Urothelium cell line (cell line): ENCODE measurements at regions not wholly inside any gene's neighbourhood (a gene's known extent, or its start where the extent isn't known, plus 50 kb on each side); places are given as distances from the start of the nearest gene placed in this dataset.

Source experiments
- DNase-seq: peaks from one replicate; pipeline ENCODE4 v3.0.0; 2011; ENCODE audit warnings: low spot score, mixed read lengths
- FAIRE-seq: peaks from 2 replicates; lab custom pipeline; 2011; peaks lifted over from hg19 to GRCh38; lab: Jason Lieb, UNC

DNA sequence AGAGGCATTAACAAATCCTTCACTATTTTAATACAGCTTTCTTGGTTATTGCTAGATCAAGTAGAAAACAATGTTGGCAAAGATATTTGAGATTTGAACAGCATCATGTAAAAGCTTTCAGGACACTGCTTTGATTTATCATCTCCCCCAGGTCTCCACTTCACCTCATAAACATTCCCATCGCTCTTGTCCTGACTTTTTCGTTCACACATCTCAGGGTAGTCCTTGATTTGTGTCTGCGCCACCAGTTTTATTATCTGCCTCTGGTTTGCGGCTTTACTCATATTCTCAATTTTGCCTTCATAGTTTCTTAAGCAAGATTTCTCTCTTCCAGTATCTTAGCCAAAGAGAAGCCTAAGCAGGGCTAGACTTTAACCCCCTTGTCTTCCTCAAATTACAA lies 63.5 kb upstream of the ROR1 start:
- FAIRE-seq: no peak

DNA sequence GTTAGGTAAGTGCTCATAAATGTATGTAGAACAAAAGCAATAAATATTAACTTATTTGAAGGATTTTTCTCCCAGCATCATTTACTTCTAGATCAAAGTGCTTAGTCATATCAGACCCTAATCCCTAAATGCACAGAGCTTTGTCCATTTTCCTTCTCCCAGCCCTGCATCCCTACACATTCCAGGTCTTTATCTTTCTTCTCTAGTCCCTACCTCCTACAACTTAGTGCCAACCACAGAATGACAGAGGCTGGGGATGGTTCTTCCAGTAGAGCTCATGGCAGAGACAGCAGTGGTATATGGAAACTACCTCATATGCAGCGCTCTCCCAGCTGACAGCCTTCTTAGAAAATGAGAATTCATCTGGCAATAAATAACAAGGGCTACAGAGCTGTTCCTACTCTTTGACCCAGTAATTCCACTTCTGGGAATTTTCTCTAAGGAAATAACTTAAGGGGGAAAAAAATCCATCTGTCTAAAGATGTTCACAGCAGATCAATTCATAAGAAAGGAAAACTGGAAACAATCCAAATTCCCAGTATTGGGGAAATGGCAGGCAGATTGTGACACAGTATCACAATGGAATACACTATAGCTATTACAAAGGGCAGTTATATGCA lies 62.9 kb upstream of the ROR1 start:
- DNase-seq: no peak
- no peak for FAIRE-seq

More for the DNA sequence above, 63.5 kb upstream of the ROR1 start:
- no peak for DNase-seq

DNA sequence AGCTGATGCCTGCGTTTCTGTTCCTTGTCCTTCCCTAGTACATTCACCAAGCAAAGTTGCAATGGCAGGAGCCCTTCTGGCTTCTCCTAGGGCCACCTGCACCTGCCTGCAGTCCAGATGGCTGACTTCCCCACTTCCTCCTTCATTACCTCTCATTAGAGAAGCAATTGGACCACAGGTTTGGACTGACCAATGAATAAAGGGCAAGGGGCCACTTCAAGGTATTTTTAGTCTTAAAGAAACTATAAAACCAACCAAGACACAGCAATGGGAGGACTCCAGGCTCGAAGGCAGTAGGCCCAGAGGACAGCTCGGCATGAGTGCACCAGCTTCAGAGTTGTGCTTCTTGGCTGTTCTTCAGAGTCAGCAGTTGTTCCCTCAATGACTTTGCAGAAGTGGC lies 60.8 kb upstream of the ROR1 start:
- FAIRE-seq: no peak

GRCh38 chr1:63713627-63714481 lies 60.0 kb upstream of the ROR1 start:
- FAIRE-seq (no peak), DNase-seq (peak; percentile 81)

More for the DNA sequence above, 60.8 kb upstream of the ROR1 start:
- no peak for DNase-seq

- FAIRE-seq (peak; percentile 37), DNase-seq (no peak)
Measured at GRCh38 chr1:63714482-63714760, 59.4 kb upstream of the ROR1 start.

DNA sequence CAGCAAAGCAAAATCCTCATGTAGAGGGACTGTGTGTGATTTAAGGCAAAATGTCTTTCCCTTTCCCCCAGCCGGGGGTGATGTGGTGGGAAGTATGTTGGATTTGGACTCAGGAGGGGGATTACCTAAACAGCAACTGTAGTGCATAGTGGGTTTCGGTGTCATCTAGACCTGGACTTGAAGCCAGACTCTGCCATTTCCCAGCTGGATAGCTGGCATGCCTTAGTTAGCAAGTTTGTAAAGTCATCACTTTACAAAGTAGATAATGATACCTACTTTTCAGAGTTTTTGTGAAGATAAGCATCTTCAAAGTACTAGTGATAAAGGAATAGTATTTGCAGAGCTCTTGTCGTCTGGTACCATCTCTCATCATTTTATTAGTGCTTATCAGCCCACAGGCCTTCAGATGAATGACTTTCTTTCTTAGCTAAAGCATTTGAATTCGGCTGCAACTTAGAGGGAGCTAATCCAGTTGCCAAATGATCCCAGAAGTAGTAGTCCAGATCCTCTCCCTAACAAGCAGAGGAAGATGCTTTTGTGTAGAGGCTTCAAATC lies 56.2 kb upstream of the ROR1 start:
- no peak for FAIRE-seq
- DNase-seq: no peak

DNA sequence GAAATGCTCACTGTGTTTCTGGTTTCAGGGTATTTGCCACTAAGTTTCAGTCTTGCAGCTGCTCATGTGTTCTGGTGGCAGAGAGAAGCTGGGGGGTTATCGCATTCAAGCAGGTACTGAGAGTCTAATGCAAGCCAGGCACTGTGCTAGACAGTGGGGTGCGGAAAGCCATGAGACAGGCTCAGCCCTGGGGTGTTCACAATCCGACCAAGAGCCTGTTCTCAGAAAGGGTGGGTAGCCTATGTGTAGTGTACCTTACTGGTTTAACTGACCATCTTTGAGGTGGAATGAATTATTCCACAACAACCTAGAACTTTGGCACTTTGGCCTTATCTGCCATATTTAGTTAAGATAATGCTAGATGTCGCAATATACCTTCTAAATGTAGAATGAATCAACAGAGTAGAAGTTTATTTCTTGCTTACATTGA lies 55.3 kb upstream of the ROR1 start:
- FAIRE-seq: no peak

GRCh38 chr1:63721531-63722189 lies 52.2 kb upstream of the ROR1 start:
- FAIRE-seq (peak; percentile 69), DNase-seq (peak; percentile 25)

More for the DNA sequence above, 55.3 kb upstream of the ROR1 start:
- DNase-seq: no peak

GRCh38 chr1:63723602-63724001 lies 50.2 kb upstream of the ROR1 start:
- FAIRE-seq (no peak), DNase-seq (no peak)
